ENCODE measurements at regions not wholly inside any gene's neighbourhood (a gene's known extent, or its start where the extent isn't known, plus 50 kb on each side); places are given as distances from the start of the nearest gene placed in this dataset.

DNA sequence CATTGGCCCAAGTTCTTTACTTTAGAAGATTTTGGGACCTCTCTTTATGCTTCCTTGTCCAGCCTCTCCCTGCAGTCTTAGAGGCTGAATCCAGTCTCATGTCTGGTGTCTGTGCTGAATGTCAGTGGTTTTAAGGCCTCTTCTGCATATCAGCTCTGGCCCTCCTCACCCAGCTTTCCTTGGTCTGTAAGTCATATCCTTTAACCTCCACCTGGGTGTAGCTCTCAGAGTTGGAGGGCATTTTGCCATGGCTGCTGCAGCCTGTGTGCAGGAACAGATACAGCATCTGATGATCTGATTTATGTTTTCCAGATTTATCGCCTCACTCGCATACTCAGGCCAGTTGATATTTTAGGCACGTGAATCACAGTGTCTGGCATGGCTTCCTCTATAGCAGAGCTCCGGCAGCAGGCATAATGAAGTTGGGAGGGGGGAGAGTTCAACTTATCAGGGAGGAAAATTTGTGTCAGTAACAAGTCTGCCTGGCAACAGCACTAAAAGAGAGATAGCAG lies 335.0 kb downstream of the PCNX1 start:
- no peaks in the 10 kb centered on the region for H3K79me2 ChIP-seq (ENCODE audit: control insufficient read depth, insufficient read depth, low read length)
- ChIA-PET POLR2A (no interaction called here), CTCF (interaction anchor here (0.7 to 1.3 kb wide), 3 partner anchors 9 to 510 kb away, joined by 3 to 4 read pairs (median 3); no protein-coding TSS in a partner anchor)
- FAIRE-seq (no peak), DNase-seq (ENCODE audit: low read depth, low spot score) (peak; percentile 77)
- H3K4me3 ChIP-seq (replicated peaks in 1 of 3; ENCODE audit: insufficient read depth in 1 of 3, low read depth in 1 of 3, low read length in 3 of 3), result no peak overlapping the region
- H3K4me2 ChIP-seq (ENCODE audit: insufficient read depth, low read length), result no peak overlapping the region
- H3K36me3 ChIP-seq (ENCODE audit: control insufficient read depth in 2 of 2, extremely low read depth in 1 of 2, insufficient read depth in 2 of 2, low read length in 2 of 2), result no peaks in the 10 kb centered on the region
- H3K27ac ChIP-seq (ENCODE audit: insufficient read depth, low read depth, low read length), result no peak overlapping the region
- no TSS peak for BruUV-seq (replicated peaks)
- no peaks in the 10 kb centered on the region for H4K20me1 ChIP-seq (replicated peaks; ENCODE audit: control insufficient read depth, extremely low read depth, insufficient read depth, low read length)
- no peaks in the 10 kb centered on the region for H3K9me3 ChIP-seq (replicated peaks; ENCODE audit: control insufficient read depth, insufficient read depth, low read length)
- no peak overlapping the region for H3K9ac ChIP-seq (replicated peaks; ENCODE audit: extremely low read depth, insufficient read depth, low read length)
- H3K9me1 ChIP-seq (replicated peaks; ENCODE audit: control insufficient read depth, extremely low read depth, insufficient read depth, low read length), result no peaks in the 10 kb centered on the region
- intact Hi-C loops (cut with micrococcal nuclease), result no loop called here
- dilution Hi-C loops (cut with MboI; ENCODE audit: extremely low pct_ligation_motif_present, low sequenced_read_pairs), result no loop called here
- H3K27me3 ChIP-seq (ENCODE audit: control insufficient read depth in 2 of 2, insufficient read depth in 2 of 2, low read length in 2 of 2), result no peaks in the 10 kb centered on the region
- H3K4me1 ChIP-seq (ENCODE audit: control insufficient read depth, extremely low read depth, insufficient read depth, low read length), result peaks cover 12% of the 10 kb centered on the region
- no peak for TF ChIP-seq POLR2AphosphoS5 (IDR thresholded peaks at IDR 0.05; ENCODE audit: insufficient read depth, low read depth, low read length)
- no peak for TF ChIP-seq POLR2A (IDR thresholded peaks at IDR 0.05; ENCODE audit: low read depth, low read length)
- no peak for TF ChIP-seq GATA2 (IDR thresholded peaks at IDR 0.05; ENCODE audit: insufficient read depth, insufficient read length, low read depth, low read length)
- TF ChIP-seq, protein P1, sequence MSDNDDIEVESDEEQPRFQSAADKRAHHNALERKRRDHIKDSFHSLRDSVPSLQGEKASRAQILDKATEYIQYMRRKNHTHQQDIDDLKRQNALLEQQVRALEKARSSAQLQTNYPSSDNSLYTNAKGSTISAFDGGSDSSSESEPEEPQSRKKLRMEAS (IDR thresholded peaks at IDR 0.05; ENCODE audit: insufficient read depth, insufficient read length), result no peak
- TF ChIP-seq, protein P2, sequence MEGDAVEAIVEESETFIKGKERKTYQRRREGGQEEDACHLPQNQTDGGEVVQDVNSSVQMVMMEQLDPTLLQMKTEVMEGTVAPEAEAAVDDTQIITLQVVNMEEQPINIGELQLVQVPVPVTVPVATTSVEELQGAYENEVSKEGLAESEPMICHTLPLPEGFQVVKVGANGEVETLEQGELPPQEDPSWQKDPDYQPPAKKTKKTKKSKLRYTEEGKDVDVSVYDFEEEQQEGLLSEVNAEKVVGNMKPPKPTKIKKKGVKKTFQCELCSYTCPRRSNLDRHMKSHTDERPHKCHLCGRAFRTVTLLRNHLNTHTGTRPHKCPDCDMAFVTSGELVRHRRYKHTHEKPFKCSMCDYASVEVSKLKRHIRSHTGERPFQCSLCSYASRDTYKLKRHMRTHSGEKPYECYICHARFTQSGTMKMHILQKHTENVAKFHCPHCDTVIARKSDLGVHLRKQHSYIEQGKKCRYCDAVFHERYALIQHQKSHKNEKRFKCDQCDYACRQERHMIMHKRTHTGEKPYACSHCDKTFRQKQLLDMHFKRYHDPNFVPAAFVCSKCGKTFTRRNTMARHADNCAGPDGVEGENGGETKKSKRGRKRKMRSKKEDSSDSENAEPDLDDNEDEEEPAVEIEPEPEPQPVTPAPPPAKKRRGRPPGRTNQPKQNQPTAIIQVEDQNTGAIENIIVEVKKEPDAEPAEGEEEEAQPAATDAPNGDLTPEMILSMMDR (IDR thresholded peaks at IDR 0.05; ENCODE audit: extremely low read depth in 1 of 2, insufficient read depth in 1 of 2, low read depth in 1 of 2, low read length in 2 of 2), result no peak
- no peak for TF ChIP-seq EZH2 (IDR thresholded peaks at IDR 0.05; ENCODE audit: borderline replicate concordance, low read depth, low read length, severe bottlenecking)
- TF ChIP-seq FOS (IDR thresholded peaks at IDR 0.05; ENCODE audit: borderline replicate concordance, insufficient read depth, low read length), result no peak
- TF ChIP-seq JUN (IDR thresholded peaks at IDR 0.05; ENCODE audit: borderline replicate concordance, insufficient read depth, insufficient read length, low read depth), result no peak
- TF ChIP-seq MYC (IDR thresholded peaks at IDR 0.05; ENCODE audit: low read depth, low read length), result no peak
- no peak overlapping the region for H2AFZ ChIP-seq (ENCODE audit: low read depth, low read length)
